ENCODE measurements at regions not wholly inside any gene's neighbourhood (a gene's known extent, or its start where the extent isn't known, plus 50 kb on each side); places are given as distances from the start of the nearest gene placed in this dataset.
"Not testable (repeated sequence)": the region's sequence is repeated elsewhere in the genome, so short reads cannot be mapped to it uniquely, and the experiment has no call there.

DNA sequence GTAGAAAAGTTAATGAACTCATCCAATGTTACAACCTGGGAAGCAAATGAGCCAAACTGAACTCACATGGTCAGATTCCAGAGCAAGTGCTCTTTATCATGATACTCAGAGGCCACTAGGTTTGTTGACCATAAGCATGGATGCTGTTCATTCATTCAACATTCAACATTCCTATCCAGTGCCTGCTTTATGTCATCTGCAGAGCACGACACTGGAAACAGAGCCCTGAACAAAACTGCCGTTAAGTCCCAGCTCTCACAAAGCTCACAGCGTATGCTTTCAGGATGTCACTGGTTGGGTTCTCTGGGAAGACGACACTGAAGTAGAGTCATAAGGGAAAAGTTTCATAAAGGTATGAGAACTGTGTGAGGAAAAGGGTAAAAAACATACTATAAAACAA, 105.8 kb upstream of the TRIM77 start:
- Histone ChIP-seq H3F3A (ENCODE audit: insufficient read depth, low read length, poor library complexity, severe bottlenecking) (no peaks in the 10 kb centered on the region), H3K36me3 (ENCODE audit: insufficient read depth, low read length) (no peaks in the 10 kb centered on the region), H3K9me2 (ENCODE audit: insufficient read depth, low read length) (no peaks in the 10 kb centered on the region), H4K20me1 (ENCODE audit: insufficient read depth) (no peaks in the 10 kb centered on the region), H3K4me2 (ENCODE audit: low read length) (no peak overlapping the region), H3K9ac (ENCODE audit: low read length) (no peak overlapping the region), H2AFZ (ENCODE audit: low read depth, low read length) (no peak overlapping the region), H3K9me3 (ENCODE audit: low read length) (no peaks in the 10 kb centered on the region), H3K27me3 (ENCODE audit: insufficient read depth, low read depth, low read length) (no peaks in the 10 kb centered on the region), H3K4me3 (ENCODE audit: low read length) (no peak overlapping the region), H3K27ac (ENCODE audit: low read length) (no peak overlapping the region), H3K79me2 (replicated peaks; ENCODE audit: insufficient read depth, low read length) (no peaks in the 10 kb centered on the region)
- TF ChIP-seq EP300 (conservative IDR thresholded peaks at IDR 0.05; ENCODE audit: poor library complexity, severe bottlenecking) (no peak), MXI1 (conservative IDR thresholded peaks at IDR 0.05; ENCODE audit: poor library complexity, severe bottlenecking) (no peak), EZH2 (IDR thresholded peaks at IDR 0.05; ENCODE audit: borderline replicate concordance, insufficient read depth, low read length, poor library complexity, severe bottlenecking) (no peak), TAF1 (IDR thresholded peaks at IDR 0.05; ENCODE audit: low read depth) (no peak), POLR2AphosphoS5 (IDR thresholded peaks at IDR 0.05) (no peak), RAD21 (conservative IDR thresholded peaks at IDR 0.05) (no peak), SMC3 (conservative IDR thresholded peaks at IDR 0.05; ENCODE audit: poor library complexity) (no peak)
- TF ChIP-seq, protein P1, sequence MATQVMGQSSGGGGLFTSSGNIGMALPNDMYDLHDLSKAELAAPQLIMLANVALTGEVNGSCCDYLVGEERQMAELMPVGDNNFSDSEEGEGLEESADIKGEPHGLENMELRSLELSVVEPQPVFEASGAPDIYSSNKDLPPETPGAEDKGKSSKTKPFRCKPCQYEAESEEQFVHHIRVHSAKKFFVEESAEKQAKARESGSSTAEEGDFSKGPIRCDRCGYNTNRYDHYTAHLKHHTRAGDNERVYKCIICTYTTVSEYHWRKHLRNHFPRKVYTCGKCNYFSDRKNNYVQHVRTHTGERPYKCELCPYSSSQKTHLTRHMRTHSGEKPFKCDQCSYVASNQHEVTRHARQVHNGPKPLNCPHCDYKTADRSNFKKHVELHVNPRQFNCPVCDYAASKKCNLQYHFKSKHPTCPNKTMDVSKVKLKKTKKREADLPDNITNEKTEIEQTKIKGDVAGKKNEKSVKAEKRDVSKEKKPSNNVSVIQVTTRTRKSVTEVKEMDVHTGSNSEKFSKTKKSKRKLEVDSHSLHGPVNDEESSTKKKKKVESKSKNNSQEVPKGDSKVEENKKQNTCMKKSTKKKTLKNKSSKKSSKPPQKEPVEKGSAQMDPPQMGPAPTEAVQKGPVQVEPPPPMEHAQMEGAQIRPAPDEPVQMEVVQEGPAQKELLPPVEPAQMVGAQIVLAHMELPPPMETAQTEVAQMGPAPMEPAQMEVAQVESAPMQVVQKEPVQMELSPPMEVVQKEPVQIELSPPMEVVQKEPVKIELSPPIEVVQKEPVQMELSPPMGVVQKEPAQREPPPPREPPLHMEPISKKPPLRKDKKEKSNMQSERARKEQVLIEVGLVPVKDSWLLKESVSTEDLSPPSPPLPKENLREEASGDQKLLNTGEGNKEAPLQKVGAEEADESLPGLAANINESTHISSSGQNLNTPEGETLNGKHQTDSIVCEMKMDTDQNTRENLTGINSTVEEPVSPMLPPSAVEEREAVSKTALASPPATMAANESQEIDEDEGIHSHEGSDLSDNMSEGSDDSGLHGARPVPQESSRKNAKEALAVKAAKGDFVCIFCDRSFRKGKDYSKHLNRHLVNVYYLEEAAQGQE (IDR thresholded peaks at IDR 0.05; ENCODE audit: borderline replicate concordance): no peak
- TF ChIP-seq, protein P2, sequence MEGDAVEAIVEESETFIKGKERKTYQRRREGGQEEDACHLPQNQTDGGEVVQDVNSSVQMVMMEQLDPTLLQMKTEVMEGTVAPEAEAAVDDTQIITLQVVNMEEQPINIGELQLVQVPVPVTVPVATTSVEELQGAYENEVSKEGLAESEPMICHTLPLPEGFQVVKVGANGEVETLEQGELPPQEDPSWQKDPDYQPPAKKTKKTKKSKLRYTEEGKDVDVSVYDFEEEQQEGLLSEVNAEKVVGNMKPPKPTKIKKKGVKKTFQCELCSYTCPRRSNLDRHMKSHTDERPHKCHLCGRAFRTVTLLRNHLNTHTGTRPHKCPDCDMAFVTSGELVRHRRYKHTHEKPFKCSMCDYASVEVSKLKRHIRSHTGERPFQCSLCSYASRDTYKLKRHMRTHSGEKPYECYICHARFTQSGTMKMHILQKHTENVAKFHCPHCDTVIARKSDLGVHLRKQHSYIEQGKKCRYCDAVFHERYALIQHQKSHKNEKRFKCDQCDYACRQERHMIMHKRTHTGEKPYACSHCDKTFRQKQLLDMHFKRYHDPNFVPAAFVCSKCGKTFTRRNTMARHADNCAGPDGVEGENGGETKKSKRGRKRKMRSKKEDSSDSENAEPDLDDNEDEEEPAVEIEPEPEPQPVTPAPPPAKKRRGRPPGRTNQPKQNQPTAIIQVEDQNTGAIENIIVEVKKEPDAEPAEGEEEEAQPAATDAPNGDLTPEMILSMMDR (IDR thresholded peaks at IDR 0.05; ENCODE audit: poor library complexity, severe bottlenecking): no peak

DNA sequence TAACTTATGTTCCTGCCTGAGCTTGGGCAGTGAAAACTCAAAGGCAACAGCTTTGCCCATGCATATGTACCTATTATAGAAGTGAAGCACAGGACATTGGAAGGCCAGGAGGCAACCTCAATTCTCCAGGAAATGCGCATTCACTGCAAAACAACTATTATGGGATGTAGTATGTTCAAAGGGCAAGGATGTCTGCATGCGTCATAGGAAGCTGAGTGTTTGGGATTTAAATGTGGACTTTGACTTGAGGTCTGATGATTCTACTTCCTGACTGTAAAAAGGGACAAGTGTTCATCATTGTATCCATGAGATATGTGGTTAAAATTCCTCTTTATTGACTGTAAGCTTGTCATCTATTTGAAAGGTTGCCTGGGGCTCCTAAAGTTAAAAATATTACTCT, 103.3 kb upstream of the TRIM77 start:
- not testable (repeated sequence) for H3K27ac ChIP-seq (ENCODE audit: low read length); H3K36me3 ChIP-seq (ENCODE audit: insufficient read depth, low read length); H3K9me2 ChIP-seq (ENCODE audit: insufficient read depth, low read length); H3F3A ChIP-seq (ENCODE audit: insufficient read depth, low read length, poor library complexity, severe bottlenecking); H3K79me2 ChIP-seq (replicated peaks; ENCODE audit: insufficient read depth, low read length); H3K4me3 ChIP-seq (ENCODE audit: low read length); H2AFZ ChIP-seq (ENCODE audit: low read depth, low read length); H3K27me3 ChIP-seq (ENCODE audit: insufficient read depth, low read depth, low read length); H3K4me2 ChIP-seq (ENCODE audit: low read length); H3K9me3 ChIP-seq (ENCODE audit: low read length); H3K9ac ChIP-seq (ENCODE audit: low read length); H4K20me1 ChIP-seq (ENCODE audit: insufficient read depth)

DNA sequence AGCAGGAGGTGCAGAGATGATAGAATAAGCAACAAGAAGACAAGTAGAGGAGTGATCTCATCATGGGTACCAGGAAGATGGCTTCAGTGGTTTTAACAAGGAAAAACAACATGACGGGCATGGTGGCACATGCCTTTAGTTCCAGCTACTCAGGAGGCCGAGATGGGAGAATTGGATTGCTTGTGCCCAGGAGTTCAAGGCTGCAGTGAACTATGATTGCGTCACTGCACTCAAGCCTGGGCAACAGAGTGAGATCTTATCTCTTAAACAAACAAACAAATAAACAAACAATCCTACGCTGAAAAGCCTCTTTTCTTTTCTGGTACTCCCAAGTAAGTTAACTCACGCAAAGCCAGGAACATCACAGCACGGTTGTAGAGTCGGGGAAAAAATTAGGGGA, 102.6 kb upstream of the TRIM77 start:
- not testable (repeated sequence) for H3K9ac ChIP-seq (ENCODE audit: low read length); H4K20me1 ChIP-seq (ENCODE audit: insufficient read depth); H3K4me3 ChIP-seq (ENCODE audit: low read length); H3K36me3 ChIP-seq (ENCODE audit: insufficient read depth, low read length); H3K4me2 ChIP-seq (ENCODE audit: low read length); H3K9me2 ChIP-seq (ENCODE audit: insufficient read depth, low read length); H3K27me3 ChIP-seq (ENCODE audit: insufficient read depth, low read depth, low read length); H3K27ac ChIP-seq (ENCODE audit: low read length); H3K9me3 ChIP-seq (ENCODE audit: low read length); H3K79me2 ChIP-seq (replicated peaks; ENCODE audit: insufficient read depth, low read length); H3F3A ChIP-seq (ENCODE audit: insufficient read depth, low read length, poor library complexity, severe bottlenecking); H2AFZ ChIP-seq (ENCODE audit: low read depth, low read length)

All from neural cell (in vitro differentiated cells).